ENCODE measurements at regions not wholly inside any gene's neighbourhood (a gene's known extent, or its start where the extent isn't known, plus 50 kb on each side); places are given as distances from the start of the nearest gene placed in this dataset.

DNA sequence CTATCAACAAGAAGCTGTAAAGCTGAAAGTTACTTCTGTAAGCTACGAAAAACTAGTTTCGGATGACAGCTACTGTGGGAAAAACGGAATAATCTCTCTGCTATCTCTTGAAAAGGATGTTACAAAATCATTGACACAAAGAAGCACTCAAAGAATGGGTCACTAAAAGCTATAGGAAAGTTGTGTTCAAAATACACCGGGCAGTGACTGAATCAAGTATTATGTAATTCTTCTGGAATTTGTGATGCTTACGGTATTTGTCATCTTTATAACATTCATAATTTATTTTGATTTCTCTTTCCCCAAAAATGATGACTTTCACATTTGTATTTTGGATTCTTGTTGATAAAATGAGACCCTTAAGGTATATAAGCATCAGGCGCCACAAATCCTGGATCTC, 112.1 kb upstream of the KLF6 start:
- Histone ChIP-seq H3K9me3 (no peaks in the 10 kb centered on the region), H3K4me1 (no peaks in the 10 kb centered on the region), H3K27me3 (no peaks in the 10 kb centered on the region), H3K4me3 (replicated peaks in 1 of 3) (no peak overlapping the region), H3K36me3 (no peaks in the 10 kb centered on the region), H3K27ac (no peak overlapping the region)
- 87 to 92% methylated on average over 6 of the region's 6 CpGs for WGBS, 2 donors
- intact Hi-C loops (cut with DNase I) = no loop called here
- no peak for TF ChIP-seq POLR2A (IDR thresholded peaks at IDR 0.05)
- TF ChIP-seq, protein P1, sequence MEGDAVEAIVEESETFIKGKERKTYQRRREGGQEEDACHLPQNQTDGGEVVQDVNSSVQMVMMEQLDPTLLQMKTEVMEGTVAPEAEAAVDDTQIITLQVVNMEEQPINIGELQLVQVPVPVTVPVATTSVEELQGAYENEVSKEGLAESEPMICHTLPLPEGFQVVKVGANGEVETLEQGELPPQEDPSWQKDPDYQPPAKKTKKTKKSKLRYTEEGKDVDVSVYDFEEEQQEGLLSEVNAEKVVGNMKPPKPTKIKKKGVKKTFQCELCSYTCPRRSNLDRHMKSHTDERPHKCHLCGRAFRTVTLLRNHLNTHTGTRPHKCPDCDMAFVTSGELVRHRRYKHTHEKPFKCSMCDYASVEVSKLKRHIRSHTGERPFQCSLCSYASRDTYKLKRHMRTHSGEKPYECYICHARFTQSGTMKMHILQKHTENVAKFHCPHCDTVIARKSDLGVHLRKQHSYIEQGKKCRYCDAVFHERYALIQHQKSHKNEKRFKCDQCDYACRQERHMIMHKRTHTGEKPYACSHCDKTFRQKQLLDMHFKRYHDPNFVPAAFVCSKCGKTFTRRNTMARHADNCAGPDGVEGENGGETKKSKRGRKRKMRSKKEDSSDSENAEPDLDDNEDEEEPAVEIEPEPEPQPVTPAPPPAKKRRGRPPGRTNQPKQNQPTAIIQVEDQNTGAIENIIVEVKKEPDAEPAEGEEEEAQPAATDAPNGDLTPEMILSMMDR (IDR thresholded peaks at IDR 0.05) = no peak
- DNase-seq = no peak

DNA sequence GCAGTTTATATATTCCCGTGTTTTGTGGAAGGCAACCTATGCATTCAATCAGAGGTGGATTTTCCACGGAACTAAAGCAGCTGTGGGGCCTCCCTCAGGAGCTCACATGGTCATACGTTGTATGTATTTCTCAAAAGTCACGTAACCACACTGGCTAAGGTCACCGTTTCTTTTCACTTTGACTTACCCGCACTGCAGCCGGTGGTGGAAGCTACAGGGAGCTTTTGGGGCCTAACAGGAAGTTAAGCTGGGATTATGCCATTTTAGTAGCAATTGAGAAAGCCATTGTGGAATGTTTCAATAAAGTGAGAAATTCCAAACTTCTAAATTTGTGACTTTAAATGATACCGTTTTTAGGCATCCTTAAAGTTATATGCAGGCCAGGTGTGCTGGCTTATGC, 111.2 kb upstream of the KLF6 start:
- intact Hi-C loops (cut with DNase I) = no loop called here

DNA sequence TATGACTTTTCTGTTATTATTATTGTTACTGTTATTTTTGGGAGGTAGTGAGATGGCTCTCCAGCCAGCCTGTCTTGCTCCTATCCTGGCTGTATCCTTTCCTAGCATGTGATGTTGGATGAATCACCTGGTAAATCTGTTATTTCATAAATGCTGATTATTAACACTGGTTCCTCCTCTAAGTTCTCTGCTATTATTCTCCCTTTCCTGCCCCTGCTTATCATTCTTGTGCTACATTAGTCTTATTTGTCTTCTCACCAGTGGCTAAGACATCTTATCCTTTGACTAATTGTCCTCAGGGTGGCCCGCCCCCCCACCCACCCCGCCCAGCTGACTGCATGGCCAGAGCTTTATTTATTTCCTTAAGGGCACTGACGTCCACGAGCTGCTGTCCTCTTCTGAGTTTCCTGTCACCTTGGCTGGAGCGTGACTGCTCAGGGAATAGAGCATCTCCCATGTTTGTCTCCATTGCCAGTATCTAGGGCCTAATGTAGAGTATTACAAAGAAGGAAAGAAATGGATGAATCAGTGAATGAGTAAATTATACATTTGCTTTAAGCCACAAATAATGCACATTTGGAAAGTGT, 110.1 kb upstream of the KLF6 start:
- H3K4me1 ChIP-seq = peaks cover 0 to 1% of the 10 kb centered on the region in 2 donors
- TF ChIP-seq, protein P1 (IDR thresholded peaks at IDR 0.05) = no peak
- no peak for TF ChIP-seq POLR2A (IDR thresholded peaks at IDR 0.05)
- H3K27me3 ChIP-seq = no peaks in the 10 kb centered on the region
- 64 to 68% methylated on average over 5 of the region's 5 CpGs for whole genome bisulfite sequencing, 2 donors
- intact Hi-C loops (cut with DNase I) = no loop called here
- H3K9me3 ChIP-seq = no peaks in the 10 kb centered on the region
- DNase-seq = no peak
- no peak overlapping the region for H3K4me3 ChIP-seq (replicated peaks in 1 of 3)
- H3K36me3 ChIP-seq = no peaks in the 10 kb centered on the region
- no peak overlapping the region for H3K27ac ChIP-seq

More for the DNA sequence above, 111.2 kb upstream of the KLF6 start:
- no peaks in the 10 kb centered on the region for H3K27me3 ChIP-seq
- WGBS, 2 donors = 90 to 91% methylated on average over 8 of the region's 8 CpGs
- DNase-seq = no peak
- H3K9me3 ChIP-seq = no peaks in the 10 kb centered on the region
- no peaks in the 10 kb centered on the region for H3K4me1 ChIP-seq
- no peak for TF ChIP-seq POLR2A (IDR thresholded peaks at IDR 0.05)
- H3K36me3 ChIP-seq = no peaks in the 10 kb centered on the region
- H3K4me3 ChIP-seq (replicated peaks in 1 of 3) = no peak overlapping the region
- H3K27ac ChIP-seq = no peak overlapping the region

DNA sequence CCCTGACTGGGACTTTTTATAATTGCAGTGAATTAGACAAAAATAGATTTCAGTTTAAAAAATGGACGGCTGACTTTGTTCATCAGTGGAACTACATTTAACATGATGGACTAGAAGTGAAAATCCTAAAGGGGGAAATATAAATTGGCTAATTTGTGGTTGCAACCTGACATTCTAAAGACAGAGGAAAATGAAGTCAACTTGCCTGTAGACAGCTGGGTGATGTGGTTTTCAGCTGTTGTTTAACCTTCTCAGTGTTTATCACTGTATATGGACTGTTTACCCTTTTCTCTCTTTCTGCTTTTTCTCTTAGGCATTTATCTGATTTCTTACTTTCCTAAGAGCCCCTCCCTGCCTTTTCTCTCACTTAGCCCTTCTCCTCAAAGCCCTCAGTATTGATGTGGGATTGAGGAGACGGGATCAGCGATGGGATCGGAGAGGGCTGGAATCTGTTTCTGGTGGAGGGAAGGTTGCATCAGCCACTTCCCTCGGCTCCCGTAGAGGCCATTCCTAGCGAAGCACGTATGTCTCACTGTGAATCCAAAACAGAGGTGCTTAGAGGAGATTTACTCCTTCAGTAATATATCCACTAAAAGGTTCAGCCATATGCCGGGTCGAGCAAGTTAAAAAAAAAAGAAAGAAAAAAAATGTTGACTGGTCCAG, 109.0 kb upstream of the KLF6 start:
- H3K27me3 ChIP-seq = no peaks in the 10 kb centered on the region
- no peak for TF ChIP-seq POLR2A (IDR thresholded peaks at IDR 0.05)
- TF ChIP-seq, protein P1 (IDR thresholded peaks at IDR 0.05) = no peak
- 93% methylated on average over 10 of the region's 10 CpGs for WGBS, 2 donors
- H3K4me3 ChIP-seq (replicated peaks in 1 of 3) = no peak overlapping the region
- H3K36me3 ChIP-seq = no peaks in the 10 kb centered on the region
- intact Hi-C loops (cut with DNase I) = no loop called here
- H3K9me3 ChIP-seq = no peaks in the 10 kb centered on the region
- H3K4me1 ChIP-seq = peaks cover 0 to 8% of the 10 kb centered on the region in 2 donors
- H3K27ac ChIP-seq = no peak overlapping the region
- no peak for DNase-seq

DNA sequence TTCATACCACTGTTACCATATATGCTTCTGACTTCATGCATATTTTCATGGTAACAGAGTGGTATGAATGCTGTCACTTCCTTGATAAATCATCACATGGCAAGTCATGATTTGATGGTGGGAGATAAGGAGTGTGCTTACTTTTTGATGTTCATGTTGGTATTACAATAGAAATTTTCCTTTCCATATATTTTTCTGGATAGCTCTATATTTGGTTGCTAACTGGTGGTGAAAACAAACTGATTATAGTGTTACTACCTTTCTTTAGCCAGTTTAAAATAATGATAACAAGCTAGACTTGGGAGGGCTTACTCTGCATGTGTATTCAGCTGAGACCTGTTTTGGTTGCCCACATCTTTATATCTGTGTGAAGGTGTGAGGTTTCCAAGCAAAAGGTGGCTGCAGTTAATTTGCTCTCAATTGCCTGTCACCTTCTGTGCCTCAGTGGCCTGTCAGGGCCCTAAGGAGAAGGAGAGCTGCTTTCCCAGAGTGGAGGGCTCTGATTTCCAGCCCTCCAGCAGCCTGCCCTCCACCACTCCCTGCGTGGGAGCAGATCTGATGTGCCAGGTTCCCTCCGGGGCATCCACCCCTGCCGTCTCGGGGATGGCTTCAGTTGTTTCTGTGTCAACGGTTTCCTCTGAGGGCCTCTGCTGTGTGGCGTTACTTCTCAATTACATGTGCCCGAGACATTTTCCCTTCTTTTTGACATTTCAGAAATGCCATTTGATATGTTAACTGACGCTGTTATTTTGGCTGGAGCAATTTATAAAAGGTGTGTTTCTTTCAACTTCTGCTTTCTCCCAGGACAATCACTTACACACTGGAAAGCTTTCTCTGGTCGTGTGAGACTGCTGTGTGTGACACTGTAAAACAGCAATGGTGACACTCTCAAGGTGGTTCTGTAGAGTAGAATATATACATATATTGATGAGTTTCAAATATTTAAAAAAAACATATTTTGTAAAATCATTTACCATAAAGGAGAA, 107.7 kb upstream of the KLF6 start:
- Histone ChIP-seq H3K27me3 (no peaks in the 10 kb centered on the region), H3K4me1 (peaks cover 0 to 14% of the 10 kb centered on the region in 2 donors), H3K36me3 (no peaks in the 10 kb centered on the region), H3K9me3 (no peaks in the 10 kb centered on the region), H3K27ac (no peak overlapping the region), H3K4me3 (replicated peaks in 1 of 3) (no peak overlapping the region)
- intact Hi-C loops (cut with DNase I) = no loop called here
- WGBS, 2 donors = 58 to 76% methylated on average over 8 to 9 of the region's 9 CpGs
- TF ChIP-seq, protein P1 (IDR thresholded peaks at IDR 0.05) = no peak
- no peak for TF ChIP-seq POLR2A (IDR thresholded peaks at IDR 0.05)
- DNase-seq = no peak

All from thyroid gland (tissue), 4 donors.